Cardiac fibroblast (primary cell): ENCODE measurements at regions not wholly inside any gene's neighbourhood (a gene's known extent, or its start where the extent isn't known, plus 50 kb on each side); places are given as distances from the start of the nearest gene placed in this dataset.

ENCODE experiments used
- DNase-seq, 2 donors: peaks; one replicate each; pipeline versions ENCODE4 v3.0.0 to v3.0.0-alpha.2; 2010; ENCODE audit warnings: low read depth in 2 of 2
- H3K4me3 ChIP-seq, 2 donors: replicated peaks in 1 of 2; 1 replicate in 1 of 2; 2 replicates in 1 of 2; pipeline ENCODE4 v1.5.1; 2011; ENCODE audit warnings: low read depth in 2 of 2, low read length in 2 of 2, mild to moderate bottlenecking in 2 of 2, moderate library complexity in 1 of 2
- TF ChIP-seq, protein P1 (sequence below): IDR thresholded peaks from one replicate; pipeline ENCODE4 v1.5.1; 2011; ENCODE audit warnings: low read depth, mild to moderate bottlenecking, low read length, inconsistent platforms

DNA sequence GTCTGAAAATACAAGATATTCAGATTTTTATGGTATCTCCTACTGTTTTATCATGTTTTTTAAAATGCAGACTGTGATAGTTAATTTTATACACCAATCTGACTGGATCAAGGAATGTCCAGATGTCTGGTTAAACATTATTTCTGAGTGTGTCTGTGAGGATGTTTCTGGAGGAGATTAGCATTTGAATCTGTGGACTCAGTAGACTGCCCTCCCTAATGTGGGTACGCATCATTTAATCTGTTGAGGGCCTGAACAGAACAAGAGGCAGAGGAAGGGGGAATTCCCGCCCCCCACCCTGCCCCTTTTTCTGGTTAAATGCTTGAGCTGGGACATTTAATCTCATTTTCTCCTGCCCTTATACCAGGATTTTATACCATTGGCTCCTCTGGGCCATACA lies 72.1 kb downstream of the AVPR1A start:
- TF ChIP-seq, protein P1, sequence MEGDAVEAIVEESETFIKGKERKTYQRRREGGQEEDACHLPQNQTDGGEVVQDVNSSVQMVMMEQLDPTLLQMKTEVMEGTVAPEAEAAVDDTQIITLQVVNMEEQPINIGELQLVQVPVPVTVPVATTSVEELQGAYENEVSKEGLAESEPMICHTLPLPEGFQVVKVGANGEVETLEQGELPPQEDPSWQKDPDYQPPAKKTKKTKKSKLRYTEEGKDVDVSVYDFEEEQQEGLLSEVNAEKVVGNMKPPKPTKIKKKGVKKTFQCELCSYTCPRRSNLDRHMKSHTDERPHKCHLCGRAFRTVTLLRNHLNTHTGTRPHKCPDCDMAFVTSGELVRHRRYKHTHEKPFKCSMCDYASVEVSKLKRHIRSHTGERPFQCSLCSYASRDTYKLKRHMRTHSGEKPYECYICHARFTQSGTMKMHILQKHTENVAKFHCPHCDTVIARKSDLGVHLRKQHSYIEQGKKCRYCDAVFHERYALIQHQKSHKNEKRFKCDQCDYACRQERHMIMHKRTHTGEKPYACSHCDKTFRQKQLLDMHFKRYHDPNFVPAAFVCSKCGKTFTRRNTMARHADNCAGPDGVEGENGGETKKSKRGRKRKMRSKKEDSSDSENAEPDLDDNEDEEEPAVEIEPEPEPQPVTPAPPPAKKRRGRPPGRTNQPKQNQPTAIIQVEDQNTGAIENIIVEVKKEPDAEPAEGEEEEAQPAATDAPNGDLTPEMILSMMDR = no peak
- no peak overlapping the region for H3K4me3 ChIP-seq
- DNase-seq = no peak

DNA sequence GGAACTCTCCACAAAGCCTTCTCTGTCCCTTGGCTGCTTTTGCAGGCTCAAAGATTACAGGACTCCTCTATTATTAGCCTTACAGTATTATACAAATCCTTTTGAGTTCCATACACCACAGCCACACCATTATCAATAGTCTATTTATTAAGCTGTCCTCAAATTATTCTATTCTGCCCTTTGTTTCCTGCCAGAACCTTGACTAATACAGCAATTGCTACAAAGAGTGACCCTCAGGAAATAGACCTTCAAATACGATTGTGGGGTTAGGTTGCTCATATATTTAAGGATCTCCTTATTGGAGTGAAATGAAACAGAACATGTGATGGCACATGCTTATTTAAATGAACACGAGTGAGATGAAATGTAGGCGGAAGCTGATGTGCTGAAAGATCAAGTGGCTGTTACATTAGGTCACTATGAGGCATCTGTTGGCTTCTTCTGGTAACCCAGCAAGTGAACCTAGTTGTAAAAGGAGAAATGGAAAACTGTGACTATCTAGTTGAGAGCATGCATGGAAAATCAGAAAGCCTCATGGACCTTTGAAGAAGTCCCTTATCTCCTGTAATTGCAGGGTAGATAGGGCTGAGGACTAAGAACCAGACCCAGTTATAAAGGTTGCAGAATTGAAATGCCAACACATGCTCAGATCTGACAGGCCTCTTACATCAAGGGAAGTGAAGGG lies 75.5 kb downstream of the AVPR1A start:
- TF ChIP-seq, protein P1 = no peak
- no peak for DNase-seq
- H3K4me3 ChIP-seq = no peak overlapping the region

DNA sequence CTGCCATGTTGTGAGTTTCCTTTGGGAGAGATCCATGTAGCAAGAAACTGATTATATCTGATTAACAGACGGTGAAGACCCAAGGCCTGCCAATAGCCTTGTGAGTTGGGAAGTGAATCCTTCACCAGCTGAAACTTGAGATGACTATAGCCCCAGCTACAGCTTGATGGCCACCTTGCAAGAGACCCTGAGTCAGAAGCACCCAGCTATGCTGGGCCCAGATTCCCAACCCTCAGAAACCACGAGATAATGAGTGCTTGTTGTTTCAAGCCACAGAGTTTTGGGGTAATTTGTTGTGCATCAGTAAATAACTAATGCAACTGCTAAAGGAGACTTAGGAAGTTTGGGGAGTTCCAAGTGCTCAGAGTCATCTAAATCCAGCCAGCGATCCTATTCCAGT lies 80.3 kb downstream of the AVPR1A start:
- no peak overlapping the region for H3K4me3 ChIP-seq
- TF ChIP-seq, protein P1 = no peak
- no peak for DNase-seq

DNA sequence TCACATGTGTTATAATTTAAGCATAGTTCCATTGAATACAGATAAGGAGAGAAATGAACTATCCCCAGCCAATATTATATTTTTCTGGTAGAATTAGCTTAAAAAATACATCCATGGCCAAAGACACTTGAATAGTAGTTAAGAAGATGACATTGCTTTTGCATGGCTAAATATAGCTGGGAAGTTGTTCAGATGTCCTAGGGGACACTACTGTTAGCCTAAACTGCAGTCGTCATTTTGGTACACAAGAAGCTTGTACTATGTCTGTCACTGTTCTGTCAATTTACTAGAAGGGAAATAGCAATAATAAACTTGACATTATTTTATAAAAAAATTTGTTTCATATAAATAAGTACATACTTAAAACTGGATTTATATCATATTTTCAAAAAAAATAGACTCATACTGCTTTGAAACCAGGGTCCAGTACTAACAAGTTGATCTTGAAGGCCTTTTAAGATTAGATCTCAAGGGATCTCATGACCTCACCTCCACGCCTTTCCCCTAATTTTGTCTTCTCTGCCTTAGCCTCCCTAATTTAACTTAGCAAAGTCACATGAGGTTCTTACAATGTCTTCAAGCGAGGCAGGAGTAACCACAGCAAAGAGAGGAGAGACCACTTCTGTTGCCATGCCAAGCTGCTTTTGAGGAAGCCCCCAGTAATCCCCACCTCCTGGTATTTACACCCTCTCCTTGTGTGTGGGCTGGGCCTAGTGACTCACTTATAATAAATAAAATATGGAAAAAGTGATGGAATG lies 81.0 kb downstream of the AVPR1A start:
- no peak for DNase-seq
- TF ChIP-seq, protein P1 = no peak

DNA sequence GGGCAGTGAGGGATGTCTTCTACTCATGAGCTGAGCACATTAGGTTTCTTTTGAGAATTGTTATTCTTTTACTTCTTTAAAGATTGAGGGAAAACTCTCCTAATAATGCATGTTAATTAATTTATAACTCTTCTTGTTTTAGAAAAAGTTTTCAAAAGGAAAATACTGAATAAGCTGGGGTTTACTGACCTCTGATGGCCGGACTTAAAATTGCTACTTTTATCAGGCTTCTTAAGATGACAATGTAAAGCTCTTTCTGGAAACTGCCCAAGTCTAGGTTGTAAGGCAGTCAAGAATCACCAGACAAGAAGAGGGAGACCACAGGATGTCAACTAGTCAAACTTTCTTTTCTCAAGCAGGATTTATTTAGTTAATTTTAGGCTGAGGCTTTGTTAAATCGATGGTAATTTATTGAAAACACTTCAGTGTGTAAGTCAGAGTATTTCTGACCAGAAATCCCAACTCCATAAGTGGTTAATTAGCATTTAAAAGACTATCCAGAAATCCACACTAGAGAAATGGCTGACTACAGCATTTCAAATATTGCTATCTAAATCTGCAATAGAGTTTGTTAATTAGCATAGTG lies 82.1 kb downstream of the AVPR1A start:
- DNase-seq = peak; percentile 82 to 88
- TF ChIP-seq, protein P1 = peak; percentile 52
- no peak overlapping the region for H3K4me3 ChIP-seq

More for the DNA sequence above, 81.0 kb downstream of the AVPR1A start:
- no peak overlapping the region for H3K4me3 ChIP-seq

DNA sequence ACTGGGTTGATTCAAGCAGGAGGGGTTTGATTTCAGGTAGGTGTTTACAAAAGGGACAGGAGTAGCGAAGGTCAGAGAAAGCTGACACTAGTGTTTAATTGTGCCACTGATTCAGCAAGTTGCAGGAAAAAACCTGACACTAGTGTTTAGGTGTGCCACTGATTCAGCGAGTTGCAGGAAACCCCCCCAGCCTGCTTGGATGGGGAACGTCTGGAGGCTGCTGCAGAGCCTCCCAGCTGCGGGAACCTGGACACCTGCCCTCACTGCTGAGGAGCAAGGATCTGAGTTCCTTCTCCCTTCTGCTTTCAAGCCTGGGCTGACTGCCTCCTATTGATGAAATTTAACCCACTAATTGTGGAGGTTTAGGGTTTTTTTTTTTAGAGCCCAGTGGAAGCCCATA lies 84.2 kb downstream of the AVPR1A start:
- TF ChIP-seq, protein P1 = no peak
- no peak for DNase-seq
- H3K4me3 ChIP-seq = no peak overlapping the region
